ENCODE measurements at regions not wholly inside any gene's neighbourhood (a gene's known extent, or its start where the extent isn't known, plus 50 kb on each side); places are given as distances from the start of the nearest gene placed in this dataset.

DNA sequence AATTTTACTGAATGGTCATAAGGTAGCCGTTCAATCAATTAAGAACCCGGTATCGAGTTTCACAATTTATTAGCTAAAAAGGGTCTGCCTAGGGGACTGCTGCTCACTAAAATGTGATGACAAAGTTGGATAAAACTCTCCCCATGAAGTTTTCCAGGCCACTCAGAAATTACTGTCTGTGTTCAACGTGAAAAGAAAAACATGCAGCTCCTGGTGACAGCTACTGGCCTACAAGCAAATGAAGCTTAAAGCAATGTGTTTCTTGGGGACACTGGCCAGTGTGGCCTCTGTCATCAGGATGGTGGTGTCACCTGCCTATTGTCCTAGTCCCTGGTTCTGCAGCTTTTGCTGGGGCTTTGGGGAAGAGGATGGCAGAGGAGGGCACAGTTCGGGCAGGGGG, 222.6 kb downstream of the WDR11 start:
- no peak for FAIRE-seq

DNA sequence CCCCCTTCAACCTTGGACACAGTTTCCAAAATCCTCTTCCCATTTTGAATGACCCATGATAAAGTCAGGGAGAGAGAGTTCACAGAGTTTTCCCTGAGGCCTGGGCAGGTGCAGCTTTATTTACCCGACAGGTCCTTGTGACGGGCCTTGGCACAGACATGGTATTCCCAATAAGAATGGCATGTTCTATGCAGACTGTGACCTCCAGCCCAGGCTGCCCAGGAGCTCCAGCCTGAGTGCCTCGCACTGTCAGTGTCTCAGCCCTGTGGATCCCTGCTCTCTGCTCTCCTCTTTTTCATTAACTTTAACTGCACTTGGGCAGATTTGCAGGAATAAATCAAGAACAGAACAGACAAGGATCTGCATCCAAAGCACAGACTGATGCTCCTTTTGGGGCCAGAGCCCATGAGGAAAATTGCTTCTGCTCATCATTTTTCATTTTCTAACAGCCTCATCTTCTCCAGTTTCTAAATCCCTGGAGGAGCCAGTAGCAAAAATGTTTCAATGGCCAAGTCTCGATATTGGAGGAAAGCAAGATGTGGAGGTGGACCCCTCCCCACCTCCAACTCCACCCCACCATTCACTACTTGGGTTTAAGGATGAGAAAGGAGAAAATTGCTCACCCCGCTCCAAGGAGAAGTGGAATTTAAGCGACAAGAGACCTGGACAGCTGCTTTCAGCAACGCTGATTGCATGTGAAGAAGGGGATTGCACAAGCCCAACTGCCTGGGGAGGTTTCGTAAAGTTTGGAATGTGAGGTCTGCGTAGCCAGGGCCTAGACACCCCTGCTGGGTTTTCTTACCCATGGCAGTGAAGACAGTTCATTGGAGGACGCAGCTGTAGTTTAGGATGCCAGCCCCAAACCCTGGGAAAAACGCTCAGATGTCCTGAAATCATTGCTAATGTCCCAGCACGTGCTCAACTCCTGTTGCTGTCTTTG, 225.9 kb downstream of the WDR11 start:
- no peak for FAIRE-seq

DNA sequence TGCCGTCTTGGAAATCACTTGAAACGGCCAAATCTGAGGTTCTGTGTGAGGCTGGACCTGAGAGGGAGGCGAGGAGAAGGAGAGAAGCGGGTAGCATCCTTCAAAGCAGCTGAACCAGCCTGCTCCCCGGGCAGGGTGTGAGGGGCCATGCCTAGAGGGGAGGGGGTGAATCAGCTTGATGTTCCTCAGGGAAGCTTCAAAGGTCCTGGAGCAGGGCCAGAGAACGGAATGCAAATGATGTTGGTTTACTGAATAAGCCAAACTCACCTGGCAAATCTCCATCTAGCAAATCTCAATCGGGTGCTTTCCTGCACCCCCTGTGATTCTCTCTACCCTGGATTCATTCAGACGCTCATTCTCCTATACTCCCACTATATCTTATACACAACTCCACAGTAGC, 226.9 kb downstream of the WDR11 start:
- no peak for FAIRE-seq

DNA sequence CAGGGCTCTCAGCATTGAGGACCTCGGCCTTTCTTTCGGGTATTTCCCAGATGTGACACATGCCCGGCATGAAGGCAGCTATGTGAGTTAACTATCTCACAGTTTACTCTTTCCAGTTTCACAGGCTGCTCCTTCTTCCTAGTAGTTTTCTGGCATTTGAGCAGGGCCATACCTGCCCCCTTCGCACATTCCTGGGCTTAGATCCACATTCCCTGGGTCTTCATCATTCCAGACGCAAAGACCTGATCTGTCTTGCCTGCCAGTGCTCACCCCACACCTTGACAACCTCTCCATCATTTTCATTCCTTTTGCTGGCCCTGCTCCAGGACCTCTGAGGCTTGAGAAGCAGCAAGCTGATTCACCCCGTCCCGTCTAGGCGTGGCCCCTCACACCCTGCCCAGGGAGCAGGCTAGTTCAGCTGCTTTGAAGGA, 227.5 kb downstream of the WDR11 start:
- no peak for FAIRE-seq

DNA sequence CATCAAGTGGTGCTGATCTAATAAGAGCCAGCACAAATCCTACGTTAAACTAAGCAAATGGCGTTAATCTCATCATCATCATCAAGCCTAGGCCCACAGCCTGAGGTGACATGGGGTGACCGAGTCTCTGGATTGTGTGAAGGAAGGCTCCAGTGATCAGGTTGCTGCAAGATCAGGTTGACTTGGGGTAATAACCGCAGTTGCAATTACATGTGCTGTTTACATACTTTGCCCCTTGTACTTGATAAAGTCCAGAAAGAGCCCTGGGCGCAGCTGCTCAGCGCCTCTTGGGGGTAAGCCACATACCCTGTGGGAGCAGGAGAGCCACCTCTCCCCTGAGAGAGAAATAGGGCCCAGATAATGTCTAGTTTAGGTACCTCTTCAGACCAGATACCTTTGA, 228.1 kb downstream of the WDR11 start:
- no peak for FAIRE-seq

DNA sequence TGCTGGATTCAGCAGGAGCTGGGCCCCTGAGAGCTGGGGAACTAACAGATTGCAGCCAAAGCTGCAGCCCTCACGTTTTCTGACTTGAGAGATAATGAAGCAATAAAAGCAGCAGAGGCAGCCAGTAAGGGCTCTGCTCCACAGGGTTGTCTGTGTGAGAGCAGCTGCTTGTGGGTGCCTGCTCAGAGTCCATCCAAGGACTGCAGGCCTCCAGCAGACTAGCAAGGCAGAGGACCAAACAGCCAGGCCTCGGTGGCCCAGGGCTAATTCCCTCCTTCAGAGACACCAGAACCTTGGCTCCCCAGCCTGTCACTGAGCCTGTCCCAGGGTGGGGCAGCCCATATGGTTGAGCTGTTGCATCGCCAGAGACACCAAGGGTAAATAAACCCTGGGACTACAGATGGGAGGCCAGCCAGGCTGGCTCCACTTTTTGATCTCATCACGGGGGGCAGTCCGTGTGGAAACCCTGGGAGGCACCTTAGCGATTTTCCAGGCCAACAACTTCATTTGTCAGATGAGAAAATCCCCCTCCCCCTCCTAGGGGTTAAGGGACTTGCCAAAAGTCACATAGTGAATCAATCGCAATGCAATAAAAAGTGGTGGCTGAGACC, 229.2 kb downstream of the WDR11 start:
- no peak for FAIRE-seq

DNA sequence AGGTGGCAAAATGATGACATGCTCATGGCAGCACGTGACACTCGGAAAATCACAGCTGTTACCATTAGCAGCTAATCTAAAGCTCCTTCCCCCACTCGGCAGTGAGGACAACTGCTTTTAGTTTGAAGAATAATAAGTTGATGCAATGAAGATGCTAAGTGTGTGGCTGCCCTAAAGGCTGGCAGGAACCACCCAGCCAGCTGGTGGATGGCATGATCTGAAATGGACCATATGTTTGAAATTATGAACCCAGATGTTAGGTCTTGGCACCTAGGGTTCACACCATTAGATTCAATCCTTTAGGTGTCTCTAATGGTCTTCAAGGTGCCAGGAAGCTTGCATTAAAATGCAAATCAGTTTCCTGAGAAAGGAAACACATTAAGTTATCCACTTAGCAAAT, 230.1 kb downstream of the WDR11 start:
- no peak for FAIRE-seq

DNA sequence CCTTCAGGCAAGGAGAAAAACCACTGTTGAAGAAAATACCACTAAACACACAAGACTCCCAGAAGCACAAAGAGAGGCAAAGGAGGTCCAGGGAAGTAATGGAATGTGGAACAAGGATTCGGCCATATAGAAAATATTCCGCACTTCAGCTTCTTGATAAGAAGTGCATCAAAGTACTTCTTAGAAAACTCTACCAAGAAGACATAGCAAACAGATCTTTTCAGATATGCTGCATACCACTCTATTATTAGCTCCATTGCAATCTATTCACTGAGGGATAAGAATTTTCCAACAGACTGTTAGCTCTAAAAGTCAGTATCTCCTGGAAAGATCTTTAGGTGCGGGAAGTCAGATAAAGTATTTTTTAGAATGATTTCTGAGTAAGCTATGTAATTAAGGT, 231.8 kb downstream of the WDR11 start:
- no peak for FAIRE-seq

DNA sequence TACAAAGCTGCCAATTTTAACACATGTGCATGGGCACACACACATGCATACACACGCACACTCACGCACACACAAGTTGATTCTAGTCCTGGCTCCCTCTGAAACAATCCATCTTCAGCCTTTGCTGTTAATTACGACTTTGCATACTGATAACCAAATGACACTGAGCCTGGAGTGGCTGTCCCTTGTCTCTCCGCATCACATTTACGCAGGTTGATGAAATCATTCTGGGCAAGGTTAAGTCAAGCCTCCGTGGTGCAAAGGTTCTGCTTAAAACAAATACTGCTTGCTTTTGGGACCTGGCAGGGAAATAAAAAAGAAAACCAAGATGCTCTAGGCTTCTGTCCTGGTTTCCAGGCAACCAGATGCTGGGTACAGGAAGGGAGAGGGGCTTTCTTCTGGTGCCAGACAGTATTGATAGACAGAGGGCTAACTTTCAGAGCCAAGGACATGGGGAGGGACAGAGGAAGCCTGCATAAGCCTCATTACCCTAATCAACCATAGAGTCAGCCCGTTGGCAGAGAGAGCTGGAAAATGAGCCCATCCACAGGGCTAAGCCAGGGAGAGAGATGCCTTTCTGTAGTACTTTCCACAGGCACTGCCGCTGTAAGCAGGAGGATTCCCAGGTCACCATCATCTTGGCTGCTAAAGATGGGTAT, 233.0 kb downstream of the WDR11 start:
- FAIRE-seq: no peak

DNA sequence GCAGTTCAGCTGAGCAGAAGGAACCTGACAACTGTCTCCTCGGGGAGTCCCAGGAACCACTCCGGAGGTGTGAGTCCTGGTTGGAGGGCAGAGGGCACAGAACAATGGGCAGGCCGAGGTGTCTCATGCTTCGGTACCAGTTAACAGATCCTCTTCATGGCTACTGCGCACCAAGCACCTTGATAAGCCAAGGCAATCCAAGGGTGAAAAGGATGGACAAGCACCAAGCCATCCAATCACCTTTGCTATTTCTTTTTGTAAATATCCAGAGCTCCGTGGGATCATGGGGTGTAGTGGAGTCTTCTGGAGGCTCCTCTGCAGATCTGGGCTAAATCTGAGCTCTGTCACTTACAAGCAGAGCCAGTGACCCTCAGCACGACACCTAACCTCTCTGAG, 233.5 kb downstream of the WDR11 start:
- no peak for FAIRE-seq

DNA sequence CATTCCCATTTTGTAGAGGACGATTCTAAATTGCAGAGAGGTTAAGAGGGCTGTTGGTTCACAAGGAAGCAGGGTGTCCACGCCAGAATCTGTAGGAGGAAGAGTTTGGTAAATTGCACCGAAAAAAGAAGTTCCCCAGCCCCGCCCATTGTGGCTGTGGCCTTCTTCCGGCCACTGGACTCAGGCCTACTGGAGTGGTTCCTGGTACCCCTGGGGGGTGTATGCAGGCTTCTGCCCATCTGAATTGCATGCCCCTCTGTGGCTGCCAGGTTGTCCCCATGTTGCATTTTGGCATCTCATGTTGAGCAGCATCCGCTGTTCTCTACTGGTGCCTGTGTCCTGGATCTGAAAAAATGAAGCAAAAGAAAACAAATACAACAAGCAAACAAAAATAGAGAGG, 234.2 kb downstream of the WDR11 start:
- FAIRE-seq: no peak

DNA sequence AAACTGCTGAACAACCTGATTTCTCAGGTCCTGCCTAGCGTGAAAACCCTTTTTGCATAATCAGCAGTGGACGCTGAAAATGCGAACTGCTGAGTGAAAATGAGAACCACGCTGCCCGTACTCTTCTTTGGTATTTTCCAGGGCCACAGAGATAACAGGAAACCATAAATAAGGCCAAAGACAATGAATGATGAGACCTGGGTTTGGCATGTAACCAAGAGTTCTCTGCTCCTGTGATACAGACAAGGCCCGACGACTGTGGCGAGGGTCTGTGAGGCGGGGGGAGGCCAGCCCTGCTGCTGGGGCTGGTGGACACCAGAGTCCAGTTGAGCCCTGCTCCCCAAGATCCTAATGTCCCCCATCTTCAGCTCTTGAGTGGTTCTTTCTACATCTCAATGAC, 236.0 kb downstream of the WDR11 start:
- no peak for FAIRE-seq

DNA sequence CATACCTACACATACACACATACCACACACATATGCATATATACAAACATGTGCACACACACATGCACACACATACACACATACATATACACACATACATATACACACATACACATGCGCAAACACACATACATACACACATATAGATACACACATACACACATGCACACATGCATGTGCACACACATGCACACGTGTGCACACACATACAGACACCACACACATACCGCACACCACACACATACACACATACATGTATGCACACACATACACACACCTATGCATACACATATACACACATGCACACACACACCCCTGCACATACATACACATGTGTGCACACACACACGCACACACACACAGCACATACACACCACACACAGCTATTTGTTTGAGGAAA, 236.5 kb downstream of the WDR11 start:
- FAIRE-seq: no peak

DNA sequence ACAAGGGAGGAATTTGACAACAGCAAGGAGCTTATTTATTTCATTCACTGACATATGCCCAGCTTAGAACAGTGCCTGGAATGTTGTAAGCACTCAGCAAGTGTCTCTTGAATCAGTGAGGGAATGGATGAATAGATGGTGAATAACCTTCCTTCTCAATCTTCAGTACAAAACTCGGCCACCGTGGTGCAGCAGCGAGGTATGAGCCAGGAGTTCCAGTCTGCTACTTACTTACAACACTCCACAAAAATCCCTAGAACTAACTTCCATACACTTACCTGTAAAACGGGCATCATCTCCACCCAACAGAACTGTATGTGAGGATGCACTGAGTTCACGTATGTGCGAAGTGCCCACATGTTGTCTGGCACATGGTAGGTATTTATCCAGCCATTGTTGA, 237.4 kb downstream of the WDR11 start:
- FAIRE-seq: no peak

DNA sequence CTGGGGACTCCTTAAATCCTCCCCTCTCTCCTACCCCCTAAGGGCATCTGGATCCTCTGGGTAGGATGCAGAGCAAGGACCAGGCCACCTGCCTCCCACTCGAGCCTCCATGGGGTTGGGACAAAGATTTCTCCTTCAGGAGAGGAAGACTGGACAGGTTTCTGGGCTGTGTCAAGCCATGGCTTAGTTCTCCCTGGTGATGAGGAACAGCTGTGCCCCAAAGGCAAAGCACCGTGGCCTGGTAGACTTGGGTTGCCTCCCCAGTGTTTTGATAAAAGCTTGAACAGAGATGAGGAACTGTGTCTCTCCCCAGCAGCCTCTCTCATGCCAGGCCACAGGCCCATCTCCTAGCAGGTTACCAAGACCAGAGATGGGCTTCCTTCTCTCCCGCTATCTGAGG, 238.3 kb downstream of the WDR11 start:
- FAIRE-seq: no peak

DNA sequence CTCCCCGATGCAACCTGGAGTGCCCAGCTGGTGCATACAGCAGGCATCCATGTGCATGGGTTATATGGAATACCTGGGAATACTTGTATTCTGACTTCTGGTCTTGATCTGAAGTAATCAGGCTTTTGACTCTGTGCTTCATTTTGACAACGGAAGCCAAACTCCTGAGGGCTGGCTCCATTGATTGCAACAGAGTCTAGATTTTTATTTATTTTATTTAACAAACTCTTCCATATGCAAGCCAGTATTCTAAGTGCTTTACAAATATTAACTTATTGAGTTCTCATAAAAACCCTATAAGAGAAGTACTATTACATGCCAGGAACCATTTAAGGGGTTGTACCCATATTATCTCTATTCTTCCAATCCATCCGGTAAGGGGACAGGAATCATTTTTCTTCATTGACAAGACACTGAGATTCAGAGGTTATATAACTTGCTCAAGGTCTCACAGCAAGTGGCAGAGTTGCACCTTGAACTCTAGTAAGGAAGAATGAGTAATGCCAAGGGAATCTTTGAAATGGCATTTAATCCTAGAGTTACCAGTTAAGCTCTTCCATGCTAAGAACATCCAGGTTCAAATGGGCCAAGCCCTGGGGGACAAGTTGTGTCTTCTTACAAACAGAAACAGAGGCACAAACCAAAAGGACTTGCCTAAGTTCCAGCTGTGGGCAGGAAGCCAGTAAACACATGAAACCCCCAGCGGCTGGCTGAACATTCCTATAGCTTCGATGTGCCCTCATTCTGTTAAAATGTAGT, 241.0 kb downstream of the WDR11 start:
- FAIRE-seq: no peak

DNA sequence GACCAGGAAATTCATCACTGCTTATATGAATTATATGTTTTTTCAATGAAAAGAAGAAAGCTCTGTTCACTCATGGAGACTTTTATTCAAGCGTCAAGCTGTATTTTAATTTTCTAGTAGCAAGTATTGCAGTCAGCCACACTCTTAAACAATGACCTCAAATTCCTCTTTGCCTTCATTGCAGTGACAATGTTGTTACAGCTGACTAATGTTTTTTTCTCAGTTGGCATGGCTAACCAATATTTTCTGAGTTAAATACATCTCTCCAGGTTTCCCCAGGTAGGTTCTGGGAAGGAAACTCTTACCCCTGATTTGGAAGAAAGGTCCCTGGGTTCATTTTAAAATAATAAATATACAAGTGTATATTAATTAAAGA, 241.5 kb downstream of the WDR11 start:
- FAIRE-seq: no peak

DNA sequence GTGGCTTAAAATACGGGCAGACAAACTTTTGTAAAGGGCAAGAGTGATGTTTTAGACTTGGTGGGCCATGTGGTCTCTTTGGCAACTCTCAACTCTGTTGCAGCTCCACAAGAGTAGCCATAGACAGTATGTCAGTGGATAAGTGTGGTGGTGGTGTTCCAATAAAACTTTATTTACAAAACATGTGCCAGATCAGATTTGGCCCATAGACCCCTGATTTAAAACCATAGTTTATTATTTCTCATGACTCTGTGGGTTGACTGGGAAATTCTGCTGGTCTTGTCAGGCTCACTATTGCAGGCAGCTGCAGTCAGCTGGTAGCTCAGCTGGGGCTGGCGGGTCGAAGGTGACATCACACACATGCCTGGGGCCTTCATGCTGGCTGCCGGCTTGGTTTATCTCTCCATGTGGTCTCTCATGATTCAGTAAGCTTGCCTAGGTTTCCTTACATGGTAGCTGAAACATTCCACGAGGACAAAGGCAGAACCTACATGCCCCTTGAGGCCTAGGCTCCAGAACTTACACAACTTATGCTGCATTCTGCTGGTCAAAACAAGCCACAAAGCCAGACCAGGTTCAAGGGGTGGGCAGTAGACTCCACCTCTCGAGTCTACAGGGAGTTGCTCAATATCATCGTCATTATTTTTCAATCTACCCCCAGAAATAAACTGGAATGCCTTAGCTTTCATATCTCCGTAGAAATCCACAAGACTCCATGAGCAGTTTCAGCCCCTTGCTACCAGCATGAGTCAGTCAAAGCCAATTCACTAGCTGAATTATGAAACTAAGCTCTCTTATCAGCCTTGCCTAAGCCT, 245.7 kb downstream of the WDR11 start:
- FAIRE-seq: no peak

DNA sequence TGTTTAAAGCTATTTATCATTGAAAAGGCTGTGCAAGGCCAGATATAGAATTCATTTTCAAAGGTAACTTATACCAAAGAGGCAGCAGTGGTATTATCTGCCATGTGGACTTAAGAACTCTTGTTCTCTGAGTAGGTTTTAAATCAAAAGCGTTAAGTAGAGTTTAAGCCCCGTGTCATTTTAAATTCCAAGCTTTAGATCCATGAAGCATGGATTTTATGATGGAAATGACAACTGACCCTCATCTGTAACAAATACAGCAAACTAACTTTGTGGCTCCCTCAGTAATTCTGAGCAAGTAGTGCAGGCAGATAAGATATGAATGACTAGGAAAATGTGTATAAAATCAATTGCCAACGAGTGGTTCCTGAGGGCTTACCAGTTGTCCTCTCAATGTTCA, 247.0 kb downstream of the WDR11 start:
- no peak for FAIRE-seq

DNA sequence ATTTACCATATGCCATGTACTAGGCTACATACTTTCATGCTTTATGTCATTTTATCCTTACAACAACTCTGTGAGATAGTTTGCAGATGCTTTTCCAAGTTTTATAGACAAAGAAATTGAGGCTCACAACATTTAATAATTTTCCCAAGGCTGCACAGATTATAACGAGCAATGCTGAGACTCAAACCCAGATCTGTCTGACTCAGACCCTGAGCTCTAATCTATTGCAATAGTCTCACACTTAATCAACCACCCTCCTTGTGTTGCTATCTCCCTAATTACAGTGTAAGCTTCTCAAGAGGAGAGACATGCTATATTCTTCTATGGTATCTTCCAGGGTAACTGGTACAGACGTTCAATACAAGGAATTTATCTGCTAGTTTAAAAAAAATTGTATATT, 247.6 kb downstream of the WDR11 start:
- FAIRE-seq: no peak

DNA sequence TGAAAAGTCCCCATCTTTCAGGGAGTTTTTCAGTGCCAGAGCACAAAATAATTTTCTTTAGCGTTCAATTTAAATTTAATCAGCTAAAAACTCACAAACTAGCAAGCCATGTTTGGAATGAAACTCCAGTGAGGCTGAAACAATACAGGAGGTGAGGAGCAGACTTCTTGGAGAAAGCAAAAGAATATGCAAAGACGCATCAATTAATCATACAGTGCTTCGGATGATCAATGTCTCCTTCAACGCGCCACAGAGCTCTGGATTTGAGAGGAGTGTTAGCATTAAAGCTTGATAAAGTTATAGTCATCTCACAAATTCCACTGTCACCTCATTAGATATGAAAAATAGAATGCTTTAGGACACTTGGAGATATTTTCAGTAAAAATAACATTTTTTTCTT, 248.0 kb downstream of the WDR11 start:
- FAIRE-seq: no peak

DNA sequence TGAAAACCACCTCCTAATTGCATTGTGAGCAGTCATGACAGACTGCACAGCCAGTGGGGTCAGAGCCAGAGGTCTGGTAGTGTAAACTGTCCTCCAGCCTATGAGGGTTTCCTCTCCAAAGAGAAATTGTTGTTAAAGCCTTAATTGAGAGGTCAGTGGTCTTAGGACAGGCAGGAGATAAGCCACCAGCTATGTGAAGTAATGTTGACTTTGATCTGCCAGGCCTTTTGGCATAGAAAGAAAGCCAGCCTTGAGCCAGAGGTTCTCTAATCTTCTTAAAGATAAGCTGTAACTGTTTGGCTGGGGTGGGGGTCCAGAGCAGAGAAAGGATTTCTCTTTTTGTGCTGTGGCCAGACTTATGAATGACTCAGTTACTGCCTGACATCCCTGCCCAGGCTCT, 248.4 kb downstream of the WDR11 start:
- FAIRE-seq: no peak
